ENCODE measurements at regions not wholly inside any gene's neighbourhood (a gene's known extent, or its start where the extent isn't known, plus 50 kb on each side); places are given as distances from the start of the nearest gene placed in this dataset.
A peak's percentile ranks its signal among the peaks of the same experiment; 100 is the strongest.
"Not testable (repeated sequence)": the region's sequence is repeated elsewhere in the genome, so short reads cannot be mapped to it uniquely, and the experiment has no call there.

GRCh38 chr7:127530148-127530547, 55.2 kb downstream of the GCC1 start:
- no peak for DNase-seq (ENCODE audit: low spot score)

DNA sequence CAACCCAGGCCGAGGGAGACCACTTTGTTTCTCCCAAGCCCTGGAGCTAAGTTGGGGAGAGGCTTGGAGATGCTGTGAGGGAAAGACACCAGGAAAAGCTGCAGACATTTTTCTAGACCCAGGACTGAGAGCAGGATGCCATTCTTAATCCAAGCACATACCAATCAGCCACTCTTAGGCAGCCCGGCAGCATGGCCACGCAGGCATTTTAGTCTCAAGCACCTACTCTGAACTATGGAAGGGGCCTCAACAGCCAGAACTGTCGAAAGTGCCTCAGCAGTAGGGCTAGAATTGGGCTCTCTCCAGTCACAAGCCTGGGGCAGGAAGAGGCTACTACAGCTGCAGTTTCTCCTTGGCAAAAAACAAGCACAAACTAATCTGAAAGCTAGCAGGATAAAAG, 57.8 kb downstream of the GCC1 start:
- no peak for DNase-seq (ENCODE audit: low spot score)

DNA sequence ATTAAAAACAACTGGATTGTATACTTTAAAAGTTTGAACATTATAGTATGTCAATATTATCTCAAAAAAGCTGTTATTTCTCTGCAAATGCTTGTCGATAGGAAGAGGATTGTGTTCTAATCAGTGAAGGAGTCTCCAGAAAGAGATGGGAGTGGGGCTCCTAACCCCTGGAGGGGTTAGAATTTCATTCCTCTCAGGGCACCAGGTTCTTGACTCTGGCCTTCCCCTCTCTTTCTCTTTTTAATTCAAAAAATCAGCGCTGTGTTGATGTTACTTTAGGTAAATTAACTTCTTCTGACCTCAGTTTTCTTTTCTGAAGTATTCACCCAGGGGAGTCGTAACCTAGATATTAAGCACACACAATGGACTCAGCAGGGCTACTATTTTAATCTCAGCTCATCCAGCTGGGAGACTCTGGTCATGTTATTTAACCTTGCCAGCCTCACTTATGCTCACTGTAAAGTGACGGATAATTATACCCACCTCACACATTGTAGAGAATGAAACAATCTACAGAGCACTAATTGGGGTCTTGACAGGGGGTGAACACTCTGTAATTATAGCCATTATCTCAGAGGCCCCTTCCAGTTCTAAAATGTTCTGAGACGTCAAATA, 59.4 kb downstream of the GCC1 start:
- no peak for DNase-seq (ENCODE audit: low spot score)

DNA sequence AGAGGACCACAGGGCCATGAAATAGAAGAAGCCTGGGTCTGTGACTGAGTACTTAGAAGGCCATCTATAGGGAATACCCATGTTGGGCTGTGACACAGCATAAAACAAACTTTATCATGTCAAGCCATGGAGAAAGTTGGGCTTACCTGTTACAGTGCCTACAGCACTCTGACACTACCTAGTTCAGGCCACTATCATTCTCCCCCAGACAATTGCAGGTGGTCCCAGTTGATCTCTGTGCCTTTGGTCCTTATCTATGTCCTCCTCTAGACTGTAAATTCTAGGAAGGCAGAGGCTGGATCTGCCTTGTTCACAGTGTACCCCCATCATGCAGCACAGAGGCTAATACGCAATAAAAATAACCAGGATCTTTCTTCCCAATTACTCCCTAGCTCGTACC, 69.1 kb downstream of the GCC1 start:
- DNase-seq (ENCODE audit: low spot score): no peak

- DNase-seq (ENCODE audit: low spot score): peak; percentile 6
These were observed 70.9 kb downstream of the GCC1 start for GRCh38 chr7:127514499-127514898.

GRCh38 chr7:127513311-127513710, 72.1 kb downstream of the GCC1 start:
- DNase-seq (ENCODE audit: low spot score): no peak

- DNase-seq (ENCODE audit: low spot score): no peak
These were observed 72.7 kb downstream of the GCC1 start for GRCh38 chr7:127512663-127513062.

GRCh38 chr7:127504715-127505114, 80.7 kb downstream of the GCC1 start:
- peak; percentile 22 for DNase-seq (ENCODE audit: low spot score)

DNA sequence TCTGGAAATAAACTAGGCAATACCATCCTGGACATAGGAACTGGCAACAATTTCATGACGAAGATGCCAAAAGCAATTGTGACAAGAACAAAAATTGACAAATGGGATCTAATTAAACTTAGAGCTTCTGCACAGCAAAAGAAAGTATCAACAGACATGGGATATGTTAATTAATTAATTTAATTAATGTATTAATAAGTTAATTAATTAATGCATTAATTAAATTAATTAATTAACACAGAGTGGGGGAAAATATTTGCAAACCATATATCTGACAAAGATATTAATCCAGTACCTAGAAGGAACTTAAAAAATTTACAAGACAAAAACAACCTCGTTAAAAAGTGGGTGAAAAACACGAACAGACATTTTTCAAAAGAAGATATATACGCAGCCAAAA, 83.6 kb downstream of the GCC1 start:
- no peak for DNase-seq (ENCODE audit: low spot score)

DNA sequence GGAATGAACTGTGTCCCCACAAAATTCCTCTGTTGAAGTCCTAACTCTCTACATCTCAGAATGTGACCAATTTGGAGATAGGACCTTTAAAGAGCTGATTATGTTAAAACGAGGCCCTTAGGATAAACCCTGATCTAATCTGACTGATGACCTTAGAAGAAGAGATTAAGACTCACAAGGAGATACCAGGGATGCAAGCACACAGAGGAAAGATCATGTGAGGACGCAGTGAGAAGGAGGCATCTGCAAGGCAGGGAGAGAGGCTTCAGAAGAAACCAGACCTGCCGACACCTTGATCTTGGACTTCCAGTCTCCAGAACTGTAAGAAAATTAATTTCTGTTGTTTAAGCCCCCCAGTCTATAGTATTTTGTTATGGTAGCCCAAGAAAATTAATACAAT, 94.9 kb upstream of the ZNF800 start:
- no peak for DNase-seq (ENCODE audit: low spot score)

- no peak for DNase-seq (ENCODE audit: low spot score)
These were observed 94.1 kb upstream of the ZNF800 start for GRCh38 chr7:127486654-127487053.

- DNase-seq (ENCODE audit: low spot score): no peak
These were observed 93.0 kb upstream of the ZNF800 start for GRCh38 chr7:127485482-127485881.

DNA sequence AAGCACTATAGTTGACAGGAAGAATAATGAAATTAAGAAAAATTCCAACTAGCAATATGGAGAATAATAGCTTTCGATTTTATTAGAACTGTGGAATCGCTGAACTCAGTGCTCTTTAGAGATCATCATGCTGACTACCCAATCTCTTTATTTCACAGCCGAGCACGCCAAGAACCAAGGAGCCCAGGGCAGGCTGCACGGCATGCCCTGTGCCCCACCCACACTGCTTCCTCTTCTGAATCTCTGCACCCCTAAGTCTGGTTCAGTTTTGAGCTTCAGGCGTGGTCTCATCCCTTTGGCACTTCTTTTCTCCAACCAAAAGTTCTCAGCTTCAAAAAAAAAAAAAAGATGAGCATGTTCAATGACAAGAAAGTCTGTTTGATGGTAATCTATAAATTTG, 92.4 kb upstream of the ZNF800 start:
- DNase-seq (ENCODE audit: low spot score): no peak

DNA sequence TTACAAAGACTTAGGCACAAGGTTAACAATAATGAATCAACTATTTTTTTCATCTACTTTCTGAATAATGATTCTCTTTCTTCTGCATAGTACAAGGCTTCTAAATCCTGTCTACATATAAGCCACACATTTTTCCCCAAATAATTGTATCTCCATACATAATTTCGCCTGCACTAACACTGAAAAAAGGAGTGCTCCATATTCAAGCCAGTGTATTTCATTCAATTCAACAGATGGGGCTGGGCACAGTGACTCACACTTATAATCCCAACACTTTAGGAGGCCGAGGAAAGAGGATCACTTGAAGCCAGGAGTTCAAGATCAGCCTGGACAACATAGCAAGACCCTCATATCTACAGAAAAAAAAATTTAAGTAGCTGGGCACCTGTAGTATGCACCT, 86.0 kb upstream of the ZNF800 start:
- no peak for DNase-seq (ENCODE audit: low spot score)

GRCh38 chr7:127478024-127478355, 85.5 kb upstream of the ZNF800 start:
- no peak for DNase-seq (ENCODE audit: low spot score)

DNA sequence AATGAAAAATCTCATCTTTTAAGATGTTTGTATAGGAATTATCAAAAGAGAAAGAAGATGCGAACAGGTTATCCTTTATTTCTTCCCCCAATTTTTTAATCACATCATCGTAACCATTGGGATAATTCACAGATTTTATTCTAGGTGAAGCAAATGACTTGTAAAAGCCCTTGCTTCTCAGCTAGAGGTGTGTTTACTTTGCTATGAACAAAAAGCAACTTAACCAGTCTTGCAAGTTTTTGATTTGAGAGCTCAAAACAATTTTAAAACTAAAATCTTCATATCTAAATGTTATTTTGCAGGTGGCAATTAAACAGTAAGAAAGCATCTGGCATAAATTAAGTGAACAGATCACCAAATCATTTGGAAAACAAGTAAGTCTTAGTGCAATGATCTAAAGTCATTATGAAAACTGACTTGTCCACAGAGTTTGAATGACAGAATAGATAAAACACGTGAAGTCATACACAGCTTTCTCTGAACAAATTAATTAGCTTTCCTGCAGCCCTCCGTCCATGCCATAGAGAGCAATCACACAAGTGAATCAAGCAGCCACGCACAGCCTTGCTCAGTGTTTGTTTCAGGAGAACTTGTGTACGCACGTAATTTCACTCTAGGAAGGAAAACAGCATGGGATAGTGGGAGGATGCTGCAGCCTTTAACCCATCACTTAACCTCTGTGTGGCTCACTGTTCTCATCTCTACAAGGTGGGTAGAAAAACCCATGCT, 85.0 kb upstream of the ZNF800 start:
- no peak for DNase-seq (ENCODE audit: low spot score)

DNA sequence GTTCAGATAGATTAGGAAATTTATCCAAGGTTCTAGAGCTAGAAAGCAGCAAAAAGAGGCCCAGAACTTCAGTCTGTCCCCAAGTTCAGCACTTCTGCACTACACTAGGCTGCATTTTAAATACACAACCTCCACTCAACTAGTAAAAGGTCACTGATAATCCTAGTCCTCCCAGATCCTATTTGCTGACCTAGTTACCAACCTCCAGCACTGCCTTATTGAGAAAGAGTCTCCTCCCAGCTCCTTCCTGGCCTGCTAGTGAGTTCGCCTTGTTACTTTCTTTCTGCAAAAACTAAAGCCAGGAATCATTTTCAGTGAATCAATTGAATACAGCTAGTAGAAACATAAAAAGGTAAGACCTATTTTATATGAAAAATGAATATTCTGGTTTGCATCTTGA, 84.1 kb upstream of the ZNF800 start:
- no peak for DNase-seq (ENCODE audit: low spot score)

DNA sequence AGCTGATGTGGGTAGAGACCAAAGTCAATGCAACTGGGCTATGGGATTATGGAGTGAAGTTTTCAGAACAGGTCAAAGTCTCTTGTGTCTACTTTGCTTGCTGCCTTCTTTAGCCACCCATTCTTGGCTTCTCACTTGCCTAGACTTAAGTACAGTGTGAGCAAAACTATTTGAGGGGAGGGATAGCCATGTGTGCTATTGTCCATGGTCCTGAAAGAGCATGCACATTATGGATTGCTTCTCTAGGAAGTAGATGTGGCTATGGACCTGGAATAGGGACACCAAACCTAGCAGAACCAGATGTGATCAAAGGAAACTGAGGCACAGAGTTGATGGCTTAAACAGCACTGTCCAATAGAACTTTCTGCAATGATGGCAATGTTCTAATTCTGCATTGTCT, 81.9 kb upstream of the ZNF800 start:
- DNase-seq (ENCODE audit: low spot score): no peak

DNA sequence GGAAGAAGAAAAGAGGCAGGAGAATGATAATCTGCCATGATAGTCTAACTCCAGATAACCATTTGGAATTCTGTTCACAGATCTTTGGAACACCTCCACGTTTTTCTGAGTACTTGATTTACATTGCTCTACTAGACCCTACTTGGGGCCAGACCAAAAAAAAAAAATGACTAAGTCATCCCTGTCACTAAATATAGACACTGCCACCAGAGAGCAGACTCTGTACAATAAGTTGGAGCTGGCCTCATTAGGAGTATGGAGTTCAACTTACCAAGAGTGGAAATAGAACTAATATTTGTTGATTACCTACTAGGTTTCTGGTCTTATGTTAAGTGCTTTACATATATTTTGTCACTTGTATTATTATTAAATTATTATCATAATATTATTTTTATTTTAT, 80.9 kb upstream of the ZNF800 start:
- no peak for DNase-seq (ENCODE audit: low spot score)

DNA sequence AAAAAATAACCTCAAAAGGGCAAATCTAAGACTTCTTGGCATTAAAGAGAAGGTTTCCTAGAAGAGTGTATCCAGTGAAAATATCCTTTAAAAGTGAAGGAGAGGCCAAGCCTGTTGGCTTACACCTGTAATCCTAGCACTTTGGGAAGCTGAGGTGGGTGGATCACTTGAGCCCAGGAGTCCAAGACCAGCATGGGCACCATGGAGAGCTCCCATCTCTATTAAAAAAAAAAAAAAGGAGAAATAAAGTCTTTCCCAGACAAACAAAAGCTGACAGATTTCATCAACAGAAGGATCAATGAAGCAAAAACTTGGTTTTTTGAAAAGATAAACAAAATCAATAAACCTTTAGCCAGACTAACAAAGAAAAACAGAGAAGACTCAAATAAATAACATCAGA, 67.6 kb upstream of the ZNF800 start:
- DNase-seq (ENCODE audit: low spot score): no peak

DNA sequence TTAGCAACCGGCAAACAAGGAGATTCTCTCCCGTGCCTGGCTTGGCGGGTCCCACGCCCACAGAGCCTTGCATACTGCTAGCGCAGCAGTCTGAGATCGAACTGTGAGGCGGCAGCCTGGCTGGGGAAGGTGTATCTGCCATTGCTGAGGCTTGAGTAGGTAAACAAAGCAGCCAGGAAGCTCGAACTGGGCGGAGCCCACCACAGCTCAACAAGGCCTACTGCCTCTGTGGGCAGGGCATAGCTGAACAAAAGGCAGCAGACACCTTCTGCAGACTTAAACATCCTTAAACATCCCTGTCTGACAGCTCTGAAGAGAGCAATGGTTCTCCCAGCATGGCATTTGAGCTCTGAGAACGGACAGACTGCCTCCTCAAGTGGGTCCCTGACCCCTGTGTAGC, 58.8 kb upstream of the ZNF800 start:
- DNase-seq (ENCODE audit: low spot score): not testable (repeated sequence)

DNA sequence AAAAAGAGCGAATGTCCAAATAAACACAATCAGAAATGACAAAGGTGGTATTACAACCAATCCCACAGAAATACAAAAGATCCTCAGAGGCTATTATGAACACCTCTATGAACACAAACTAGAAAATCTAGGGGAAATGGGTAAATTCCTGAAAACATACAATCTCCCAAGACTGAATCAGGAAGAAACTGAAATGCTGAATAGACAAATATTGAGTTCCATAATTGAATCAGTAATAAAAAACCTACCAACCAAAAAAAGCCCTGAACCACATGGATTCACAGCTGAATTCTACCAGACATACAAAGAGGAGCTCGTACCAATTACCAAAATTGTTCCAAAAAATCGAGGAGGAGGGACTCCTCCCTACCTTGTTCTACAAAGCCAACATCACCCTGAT, 56.1 kb upstream of the ZNF800 start:
- no peak for DNase-seq (ENCODE audit: low spot score)

GRCh38 chr7:127447326-127447945, 54.9 kb upstream of the ZNF800 start:
- DNase-seq (ENCODE audit: low spot score): peak; percentile 70

GRCh38 chr7:127446842-127447241, 54.3 kb upstream of the ZNF800 start:
- no peak for DNase-seq (ENCODE audit: low spot score)
